ENCODE measurements at regions not wholly inside any gene's neighbourhood (a gene's known extent, or its start where the extent isn't known, plus 50 kb on each side); places are given as distances from the start of the nearest gene placed in this dataset.

GRCh38 chr13:107865643-107866031, 349.7 kb downstream of the LIG4 start:
- no peak for DNase-seq (ENCODE audit: low read depth, low spot score)
- Histone ChIP-seq H3K79me2 (ENCODE audit: insufficient read depth, low read length) (no peaks in the 10 kb centered on the region), H3K4me2 (ENCODE audit: low read length) (no peak overlapping the region), H3K27me3 (ENCODE audit: insufficient read depth, low read length) (no peaks in the 10 kb centered on the region), H3K36me3 (ENCODE audit: control insufficient read depth in 1 of 2, insufficient read depth in 2 of 2, low read length in 2 of 2) (no peaks in the 10 kb centered on the region), H3K4me3 (replicated peaks in 1 of 2; ENCODE audit: low read depth in 1 of 2, low read length in 2 of 2) (no peak overlapping the region), H4K20me1 (ENCODE audit: insufficient read depth) (no peaks in the 10 kb centered on the region), H3K9me3 (ENCODE audit: control insufficient read depth in 1 of 2, insufficient read depth in 1 of 2, low read depth in 1 of 2, low read length in 2 of 2) (peaks cover 7 to 11% of the 10 kb centered on the region in 2 experiments; a peak in 2 of 4 replicates), H3K4me1 (ENCODE audit: control insufficient read depth in 1 of 2, insufficient read depth in 2 of 2, low read length in 2 of 2) (no peaks in the 10 kb centered on the region), H3K9ac (ENCODE audit: low read length) (no peak overlapping the region), H3K9me2 (ENCODE audit: insufficient read depth) (no peaks in the 10 kb centered on the region), H3K27ac (ENCODE audit: low read depth, low read length) (no peak overlapping the region), H2AFZ (ENCODE audit: low read depth, low read length, poor library complexity, severe bottlenecking) (no peak overlapping the region)
- TF ChIP-seq CEBPB (IDR thresholded peaks at IDR 0.05; ENCODE audit: low read depth) (no peak), FOSL1 (IDR thresholded peaks at IDR 0.05; ENCODE audit: low read depth) (no peak), POLR2AphosphoS5 (IDR thresholded peaks at IDR 0.05; ENCODE audit: low read depth, low read length) (no peak), ATF3 (IDR thresholded peaks at IDR 0.05) (no peak), CBX3 (IDR thresholded peaks at IDR 0.05; ENCODE audit: low read depth) (no peak), SIN3A (IDR thresholded peaks at IDR 0.05; ENCODE audit: low read depth) (no peak), JUND (IDR thresholded peaks at IDR 0.05) (no peak), EGR1 (IDR thresholded peaks at IDR 0.05; ENCODE audit: low read depth) (no peak), TCF7L2 (IDR thresholded peaks at IDR 0.05; ENCODE audit: borderline replicate concordance, extremely low read depth, insufficient read depth, insufficient read length) (no peak)
- ChIA-PET POLR2A (no interaction called here), RAD21 (ENCODE audit: low non-redundant PET in 1 of 2, low total read pairs in 2 of 2, uncharacterized antibody in 2 of 2, unreplicated experiment in 2 of 2) (no interaction called here), CTCF (no interaction called here)
- ATAC-seq: no peak
- no TSS peak for BruUV-seq (replicated peaks)
- intact Hi-C loops (cut with micrococcal nuclease): no loop called here

- intact Hi-C loops (cut with micrococcal nuclease): no loop called here
- TF ChIP-seq YY1 (IDR thresholded peaks at IDR 0.05; ENCODE audit: extremely low read depth, insufficient replicate concordance, low read depth, low read length): no peak
- TF ChIP-seq CEBPB (IDR thresholded peaks at IDR 0.05; ENCODE audit: low read depth): no peak
- no peak for TF ChIP-seq JUND (IDR thresholded peaks at IDR 0.05)
- TF ChIP-seq TCF7L2 (IDR thresholded peaks at IDR 0.05; ENCODE audit: borderline replicate concordance, extremely low read depth, insufficient read depth, insufficient read length): no peak
- TF ChIP-seq CTCF (IDR thresholded peaks at IDR 0.05 in 2 of 3, conservative IDR thresholded peaks at IDR 0.05 in 1 of 3; ENCODE audit: borderline replicate concordance in 1 of 3, insufficient read depth in 1 of 3, low read depth in 2 of 3, low read length in 2 of 3): no peak
- TF ChIP-seq EGR1 (IDR thresholded peaks at IDR 0.05; ENCODE audit: low read depth): no peak
- no peak for TF ChIP-seq ATF3 (IDR thresholded peaks at IDR 0.05)
- TF ChIP-seq SP1 (IDR thresholded peaks at IDR 0.05; ENCODE audit: low read depth): no peak
- H3K4me3 ChIP-seq (replicated peaks in 1 of 2; ENCODE audit: low read depth in 1 of 2, low read length in 2 of 2): no peak overlapping the region
- H3K36me3 ChIP-seq (ENCODE audit: control insufficient read depth in 1 of 2, insufficient read depth in 2 of 2, low read length in 2 of 2): no peaks in the 10 kb centered on the region
- H3K27ac ChIP-seq (ENCODE audit: low read depth, low read length): no peak overlapping the region
- no peak for ATAC-seq
- no peak overlapping the region for H2AFZ ChIP-seq (ENCODE audit: low read depth, low read length, poor library complexity, severe bottlenecking)
- no peaks in the 10 kb centered on the region for H3K4me1 ChIP-seq (ENCODE audit: control insufficient read depth in 1 of 2, insufficient read depth in 2 of 2, low read length in 2 of 2)
- DNase-seq (ENCODE audit: low read depth, low spot score): no peak
- H3K9me3 ChIP-seq (ENCODE audit: control insufficient read depth in 1 of 2, insufficient read depth in 1 of 2, low read depth in 1 of 2, low read length in 2 of 2): peaks cover 7 to 15% of the 10 kb centered on the region in 2 experiments; a peak in 2 of 4 replicates
- no peaks in the 10 kb centered on the region for H4K20me1 ChIP-seq (ENCODE audit: insufficient read depth)
- ChIA-PET RAD21 (ENCODE audit: low non-redundant PET in 1 of 2, low total read pairs in 2 of 2, uncharacterized antibody in 2 of 2, unreplicated experiment in 2 of 2) (no interaction called here), CTCF (interaction anchor here (0.5 kb wide), 1 partner anchor 11 kb away, joined by 3 read pairs; no protein-coding TSS in a partner anchor), POLR2A (no interaction called here)
- H3K79me2 ChIP-seq (ENCODE audit: insufficient read depth, low read length): no peaks in the 10 kb centered on the region
- no peak overlapping the region for H3K4me2 ChIP-seq (ENCODE audit: low read length)
- no peak overlapping the region for H3K9ac ChIP-seq (ENCODE audit: low read length)
- no TSS peak for BruUV-seq (replicated peaks)
- H3K9me2 ChIP-seq (ENCODE audit: insufficient read depth): no peaks in the 10 kb centered on the region
- H3K27me3 ChIP-seq (ENCODE audit: insufficient read depth, low read length): no peaks in the 10 kb centered on the region
Measured at GRCh38 chr13:107865318-107865575, 350.1 kb downstream of the LIG4 start.
